ENCODE measurements at regions not wholly inside any gene's neighbourhood (a gene's known extent, or its start where the extent isn't known, plus 50 kb on each side); places are given as distances from the start of the nearest gene placed in this dataset.

DNA sequence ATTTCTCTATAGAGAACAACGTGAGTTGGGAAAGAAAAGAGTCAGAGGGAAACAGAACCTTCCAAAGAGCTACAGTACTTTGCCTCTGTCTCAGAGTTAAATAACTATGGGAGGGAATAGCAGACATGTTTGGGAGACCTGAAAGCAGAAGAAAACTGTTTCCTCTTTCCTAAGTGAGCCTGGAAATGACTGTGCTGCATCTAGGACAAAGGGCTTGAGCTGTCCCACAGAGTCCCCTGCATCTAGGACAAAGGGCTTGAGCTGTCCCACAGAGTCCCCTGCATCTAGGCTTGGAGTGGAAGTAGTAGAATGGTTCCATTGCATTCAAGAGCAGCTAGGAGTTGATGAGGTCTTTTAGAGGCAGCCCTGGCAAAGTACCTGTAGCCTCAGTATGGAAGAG, 149.7 kb downstream of the DKK1 start:
- Histone ChIP-seq H3K27ac (ENCODE audit: low read depth, low read length) (no peak overlapping the region), H3F3A (ENCODE audit: control insufficient read depth, insufficient read depth) (no peaks in the 10 kb centered on the region; the same call in 1 of the 2 replicates), H3K27me3 (ENCODE audit: control insufficient read depth, low read length) (no peaks in the 10 kb centered on the region), H3K9me3 (ENCODE audit: control insufficient read depth, insufficient read depth, low read length) (no peaks in the 10 kb centered on the region), H3K4me1 (ENCODE audit: control insufficient read depth, low read length) (peaks cover 47% of the 10 kb centered on the region), H3K4me3 (ENCODE audit: low read length) (no peak overlapping the region), H3K79me2 (ENCODE audit: control insufficient read depth, low read length) (no peaks in the 10 kb centered on the region), H4K20me1 (ENCODE audit: control insufficient read depth, insufficient read depth, low read depth, low read length) (no peaks in the 10 kb centered on the region), H3K9me2 (replicated peaks; ENCODE audit: control insufficient read depth, low read length) (no peaks in the 10 kb centered on the region), H3K4me2 (ENCODE audit: low read length) (peak overlapping the region; percentile 26), H3K36me3 (ENCODE audit: control insufficient read depth, low read length) (no peaks in the 10 kb centered on the region)
- no peak for TF ChIP-seq EZH2phosphoT487 (IDR thresholded peaks at IDR 0.05; ENCODE audit: borderline replicate concordance, low read length)
- TF ChIP-seq, protein P1, sequence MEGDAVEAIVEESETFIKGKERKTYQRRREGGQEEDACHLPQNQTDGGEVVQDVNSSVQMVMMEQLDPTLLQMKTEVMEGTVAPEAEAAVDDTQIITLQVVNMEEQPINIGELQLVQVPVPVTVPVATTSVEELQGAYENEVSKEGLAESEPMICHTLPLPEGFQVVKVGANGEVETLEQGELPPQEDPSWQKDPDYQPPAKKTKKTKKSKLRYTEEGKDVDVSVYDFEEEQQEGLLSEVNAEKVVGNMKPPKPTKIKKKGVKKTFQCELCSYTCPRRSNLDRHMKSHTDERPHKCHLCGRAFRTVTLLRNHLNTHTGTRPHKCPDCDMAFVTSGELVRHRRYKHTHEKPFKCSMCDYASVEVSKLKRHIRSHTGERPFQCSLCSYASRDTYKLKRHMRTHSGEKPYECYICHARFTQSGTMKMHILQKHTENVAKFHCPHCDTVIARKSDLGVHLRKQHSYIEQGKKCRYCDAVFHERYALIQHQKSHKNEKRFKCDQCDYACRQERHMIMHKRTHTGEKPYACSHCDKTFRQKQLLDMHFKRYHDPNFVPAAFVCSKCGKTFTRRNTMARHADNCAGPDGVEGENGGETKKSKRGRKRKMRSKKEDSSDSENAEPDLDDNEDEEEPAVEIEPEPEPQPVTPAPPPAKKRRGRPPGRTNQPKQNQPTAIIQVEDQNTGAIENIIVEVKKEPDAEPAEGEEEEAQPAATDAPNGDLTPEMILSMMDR (IDR thresholded peaks at IDR 0.05; ENCODE audit: low read depth, low read length, poor library complexity, severe bottlenecking) = no peak

GRCh38 chr10:52464368-52465124, 150.5 kb downstream of the DKK1 start:
- no peak overlapping the region for H3K4me2 ChIP-seq (ENCODE audit: low read length)
- peaks cover 48% of the 10 kb centered on the region for H3K4me1 ChIP-seq (ENCODE audit: control insufficient read depth, low read length)
- no peaks in the 10 kb centered on the region for H3K9me2 ChIP-seq (replicated peaks; ENCODE audit: control insufficient read depth, low read length)
- no peaks in the 10 kb centered on the region for H3K79me2 ChIP-seq (ENCODE audit: control insufficient read depth, low read length)
- H4K20me1 ChIP-seq (ENCODE audit: control insufficient read depth, insufficient read depth, low read depth, low read length) = no peaks in the 10 kb centered on the region
- no peaks in the 10 kb centered on the region; the same call in 1 of the 2 replicates for H3F3A ChIP-seq (ENCODE audit: control insufficient read depth, insufficient read depth)
- H3K27ac ChIP-seq (ENCODE audit: low read depth, low read length) = no peak overlapping the region
- H3K36me3 ChIP-seq (ENCODE audit: control insufficient read depth, low read length) = no peaks in the 10 kb centered on the region
- H3K9me3 ChIP-seq (ENCODE audit: control insufficient read depth, insufficient read depth, low read length) = no peaks in the 10 kb centered on the region
- H3K4me3 ChIP-seq (ENCODE audit: low read length) = no peak overlapping the region
- TF ChIP-seq, protein P1 (IDR thresholded peaks at IDR 0.05; ENCODE audit: low read depth, low read length, poor library complexity, severe bottlenecking) = no peak
- no peak for TF ChIP-seq EZH2phosphoT487 (IDR thresholded peaks at IDR 0.05; ENCODE audit: borderline replicate concordance, low read length)
- no peaks in the 10 kb centered on the region for H3K27me3 ChIP-seq (ENCODE audit: control insufficient read depth, low read length)

DNA sequence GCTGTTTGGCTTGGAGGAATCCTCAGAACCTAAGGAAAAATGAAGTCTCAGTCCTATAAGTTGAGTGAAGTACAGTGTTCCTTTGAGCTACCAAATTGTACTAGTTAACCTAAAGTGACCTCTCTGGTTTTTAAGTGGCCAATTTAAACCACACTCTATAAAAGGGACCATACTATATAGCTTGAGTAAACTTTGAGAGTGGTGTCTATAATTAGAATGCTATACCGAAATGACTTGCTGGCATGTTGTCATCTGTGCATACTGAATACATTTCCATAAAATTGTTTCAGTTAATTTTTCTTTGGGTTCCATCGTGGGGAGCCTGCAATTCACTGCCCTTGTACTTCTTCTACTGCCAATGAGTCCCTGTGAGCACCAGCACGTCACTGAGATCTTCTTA, 151.1 kb downstream of the DKK1 start:
- no peak overlapping the region for H3K4me3 ChIP-seq (ENCODE audit: low read length)
- H3K79me2 ChIP-seq (ENCODE audit: control insufficient read depth, low read length) = no peaks in the 10 kb centered on the region
- H3K4me2 ChIP-seq (ENCODE audit: low read length) = peak overlapping the region; percentile 60
- no peaks in the 10 kb centered on the region for H3K36me3 ChIP-seq (ENCODE audit: control insufficient read depth, low read length)
- H3F3A ChIP-seq (ENCODE audit: control insufficient read depth, insufficient read depth) = no peaks in the 10 kb centered on the region; the same call in 1 of the 2 replicates
- no peaks in the 10 kb centered on the region for H3K9me3 ChIP-seq (ENCODE audit: control insufficient read depth, insufficient read depth, low read length)
- no peak for TF ChIP-seq EZH2phosphoT487 (IDR thresholded peaks at IDR 0.05; ENCODE audit: borderline replicate concordance, low read length)
- TF ChIP-seq, protein P1 (IDR thresholded peaks at IDR 0.05; ENCODE audit: low read depth, low read length, poor library complexity, severe bottlenecking) = no peak
- peaks cover 54% of the 10 kb centered on the region for H3K4me1 ChIP-seq (ENCODE audit: control insufficient read depth, low read length)
- no peaks in the 10 kb centered on the region for H4K20me1 ChIP-seq (ENCODE audit: control insufficient read depth, insufficient read depth, low read depth, low read length)
- H3K27me3 ChIP-seq (ENCODE audit: control insufficient read depth, low read length) = no peaks in the 10 kb centered on the region
- no peaks in the 10 kb centered on the region for H3K9me2 ChIP-seq (replicated peaks; ENCODE audit: control insufficient read depth, low read length)
- no peak overlapping the region for H3K27ac ChIP-seq (ENCODE audit: low read depth, low read length)

All from DOHH2 (cell line).